ENCODE measurements at regions not wholly inside any gene's neighbourhood (a gene's known extent, or its start where the extent isn't known, plus 50 kb on each side); places are given as distances from the start of the nearest gene placed in this dataset.

GRCh38 chr1:213530611-213531320 is 457.0 kb upstream of the PROX1 start:
- TF ChIP-seq TCF12 (IDR thresholded peaks at IDR 0.05) (no peak), MAX (IDR thresholded peaks at IDR 0.05; ENCODE audit: low read depth) (no peak), EZH2phosphoT487 (IDR thresholded peaks at IDR 0.05; ENCODE audit: borderline replicate concordance, low read depth) (no peak), CTCF (IDR thresholded peaks at IDR 0.05) (no peak), JUND (IDR thresholded peaks at IDR 0.05) (no peak), TAF1 (IDR thresholded peaks at IDR 0.05; ENCODE audit: borderline replicate concordance, low read depth, low read length) (no peak), RFX5 (IDR thresholded peaks at IDR 0.05; ENCODE audit: low read length) (no peak), ELF1 (IDR thresholded peaks at IDR 0.05) (no peak), SMC3 (IDR thresholded peaks at IDR 0.05; ENCODE audit: low read depth, low read length) (no peak), REST (IDR thresholded peaks at IDR 0.05; ENCODE audit: low read depth, low read length) (no peak)

All from SK-N-SH (cell line).